VCaP (cell line): ENCODE measurements at regions not wholly inside any gene's neighbourhood (a gene's known extent, or its start where the extent isn't known, plus 50 kb on each side); places are given as distances from the start of the nearest gene placed in this dataset.
A peak's percentile ranks its signal among the peaks of the same experiment; 100 is the strongest.

ENCODE experiments used
- H3K27ac ChIP-seq: fragments of 450-650 bp; 2 replicates; pipeline ENCODE4 v1.5.1; 2017
- CTCF ChIP-seq: fragments of 450-650 bp; conservative IDR thresholded peaks from 2 replicates; pipeline ENCODE4 v1.5.1; 2017; ENCODE audit warnings: mild to moderate bottlenecking, moderate library complexity

GRCh38 chr2:174697255-174697654 lies 67.0 kb downstream of the CHRNA1 start:
- peak; percentile 94 for TF ChIP-seq CTCF

GRCh38 chr2:174694920-174695319 lies 69.4 kb downstream of the CHRNA1 start:
- H3K27ac ChIP-seq, result no peak overlapping the region
- no peak for TF ChIP-seq CTCF

More at GRCh38 chr2:174697255-174697654, 67.0 kb downstream of the CHRNA1 start:
- H3K27ac ChIP-seq, result no peak overlapping the region

GRCh38 chr2:174694196-174694878 lies 69.9 kb downstream of the CHRNA1 start:
- TF ChIP-seq CTCF, result no peak
- no peak overlapping the region for H3K27ac ChIP-seq

GRCh38 chr2:174693344-174693743 lies 70.9 kb downstream of the CHRNA1 start:
- no peak for TF ChIP-seq CTCF
- H3K27ac ChIP-seq, result no peak overlapping the region

- H3K27ac ChIP-seq, result no peak overlapping the region
- no peak for TF ChIP-seq CTCF
Measured at GRCh38 chr2:174692256-174692919, 71.9 kb downstream of the CHRNA1 start.

- no peak overlapping the region for H3K27ac ChIP-seq
- TF ChIP-seq CTCF, result no peak
Measured at GRCh38 chr2:174691201-174691779, 73.0 kb downstream of the CHRNA1 start.

GRCh38 chr2:174690026-174690425 lies 74.2 kb downstream of the CHRNA1 start:
- TF ChIP-seq CTCF, result no peak
- H3K27ac ChIP-seq, result no peak overlapping the region
